NCI-H2196 treated with DMSO at 0.1 percent for 48 hours (cell line): ENCODE measurements at regions not wholly inside any gene's neighbourhood (a gene's known extent, or its start where the extent isn't known, plus 50 kb on each side); places are given as distances from the start of the nearest gene placed in this dataset.

ENCODE experiments used
- DNase-seq: peaks from one replicate; lab custom pipeline; 2025; ENCODE audit not compliant: unreplicated experiment; lab: John Stamatoyannopoulos, UW

DNA sequence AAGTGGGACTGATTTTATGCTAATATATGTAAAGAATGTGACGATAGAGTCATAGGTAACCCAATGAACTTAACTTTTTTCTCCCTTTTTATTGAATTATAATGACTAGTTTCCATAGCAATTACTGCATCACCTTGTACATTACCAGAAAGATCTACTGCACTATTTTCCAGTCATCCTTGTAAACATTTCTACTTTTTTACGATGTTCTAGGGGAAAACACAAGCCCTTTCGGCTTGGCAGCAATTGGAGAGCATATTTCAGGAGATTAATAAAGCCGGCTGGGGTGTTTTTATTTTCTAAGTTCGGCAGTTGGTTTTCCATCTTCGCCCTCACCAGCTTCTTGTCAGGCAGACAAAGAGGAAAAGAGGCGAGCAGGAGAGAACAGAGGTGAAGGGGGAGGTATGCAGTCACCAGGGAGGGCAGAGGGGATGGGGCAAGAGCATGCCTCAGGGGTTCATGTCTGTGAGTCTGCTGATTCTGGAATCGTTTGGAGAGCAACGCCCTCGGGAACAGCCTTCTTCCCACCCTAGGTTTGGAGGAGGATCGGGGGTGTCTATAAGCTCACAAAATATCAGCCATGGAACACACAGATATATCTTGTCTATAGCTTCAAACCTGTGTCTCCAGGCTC lies 476.4 kb downstream of the MIAT start:
- DNase-seq = no peak

DNA sequence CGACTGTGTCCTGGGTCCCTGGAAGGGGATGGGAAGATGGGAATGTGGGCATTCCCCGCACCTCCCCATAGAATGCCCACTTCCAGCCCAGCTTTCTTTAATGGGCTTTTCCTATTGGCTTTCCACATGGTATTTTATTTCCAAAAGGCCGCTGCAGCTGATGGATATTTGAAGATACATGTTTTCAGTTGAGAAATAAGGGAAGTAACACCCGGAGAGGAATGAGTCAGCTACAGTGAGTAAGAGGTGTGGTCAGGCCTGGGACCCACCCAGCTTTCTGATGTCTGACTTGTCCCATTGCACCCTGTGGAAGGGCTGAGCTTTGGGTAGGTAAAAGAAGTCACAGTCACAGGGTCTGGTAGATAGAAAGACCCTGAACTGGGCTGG lies 476.9 kb downstream of the MIAT start:
- no peak for DNase-seq

DNA sequence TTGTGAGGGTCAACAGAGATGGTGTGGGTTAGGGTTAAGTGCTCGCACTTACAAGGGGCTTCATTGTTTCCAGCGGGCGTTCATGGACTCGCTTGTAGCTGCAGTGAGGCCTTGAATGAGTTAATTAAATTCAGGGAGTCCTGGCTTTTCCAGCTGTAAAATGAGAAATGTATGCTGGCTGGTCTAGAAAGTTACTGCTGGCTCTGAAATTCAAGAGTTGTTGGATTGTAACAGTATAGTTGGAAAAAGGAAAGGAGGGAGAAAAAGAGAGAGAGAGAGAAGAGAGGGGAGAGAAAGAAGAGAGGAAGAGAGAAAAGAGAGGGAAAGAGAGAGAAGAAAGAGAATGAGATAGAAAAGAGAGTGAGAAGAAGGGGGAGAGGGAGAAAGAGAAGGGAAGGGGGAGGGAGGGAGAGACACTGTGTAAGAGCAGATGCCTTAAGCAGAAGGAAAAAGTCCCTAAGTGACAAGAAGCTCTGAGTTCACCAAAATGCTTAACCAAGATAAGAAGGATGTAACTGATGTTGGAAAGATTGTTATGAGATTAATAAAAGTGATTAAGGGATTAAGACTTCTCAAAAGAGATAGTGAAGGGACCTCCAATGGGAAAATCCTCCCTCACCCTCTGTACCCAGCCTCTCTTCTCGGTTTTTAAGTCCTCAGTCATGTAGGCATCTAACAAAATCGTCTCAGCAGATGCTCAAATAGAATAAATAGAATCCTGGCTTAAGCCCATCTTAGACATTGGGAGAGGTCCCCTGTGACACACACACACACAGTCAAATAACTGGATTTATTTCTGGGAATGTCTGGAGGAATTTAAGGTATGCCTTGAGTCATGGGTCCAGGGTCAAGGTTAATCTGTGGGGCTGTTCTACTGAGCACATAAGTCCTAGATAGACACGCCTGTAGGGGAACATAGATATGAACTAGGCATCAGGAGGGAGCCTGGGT lies 477.9 kb downstream of the MIAT start:
- no peak for DNase-seq

DNA sequence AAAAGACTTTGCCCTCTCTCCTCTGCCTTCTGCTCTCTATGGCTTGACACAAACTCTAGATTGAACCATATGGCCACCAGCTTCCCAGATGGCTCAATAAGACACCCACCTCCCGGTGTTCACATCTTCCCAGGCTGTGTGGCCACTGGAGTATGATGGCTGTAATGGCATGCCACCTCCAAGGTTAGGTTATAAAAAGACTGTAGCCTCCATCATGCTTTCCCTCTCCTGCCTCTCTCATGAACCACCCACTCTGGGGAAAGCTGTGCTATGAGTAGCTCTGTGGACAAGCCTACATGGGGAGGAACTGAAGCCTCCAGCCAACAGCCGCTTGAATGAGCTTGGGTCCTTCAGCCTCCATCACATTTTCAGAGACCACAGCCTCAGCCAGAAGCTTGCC lies 479.2 kb downstream of the MIAT start:
- no peak for DNase-seq

DNA sequence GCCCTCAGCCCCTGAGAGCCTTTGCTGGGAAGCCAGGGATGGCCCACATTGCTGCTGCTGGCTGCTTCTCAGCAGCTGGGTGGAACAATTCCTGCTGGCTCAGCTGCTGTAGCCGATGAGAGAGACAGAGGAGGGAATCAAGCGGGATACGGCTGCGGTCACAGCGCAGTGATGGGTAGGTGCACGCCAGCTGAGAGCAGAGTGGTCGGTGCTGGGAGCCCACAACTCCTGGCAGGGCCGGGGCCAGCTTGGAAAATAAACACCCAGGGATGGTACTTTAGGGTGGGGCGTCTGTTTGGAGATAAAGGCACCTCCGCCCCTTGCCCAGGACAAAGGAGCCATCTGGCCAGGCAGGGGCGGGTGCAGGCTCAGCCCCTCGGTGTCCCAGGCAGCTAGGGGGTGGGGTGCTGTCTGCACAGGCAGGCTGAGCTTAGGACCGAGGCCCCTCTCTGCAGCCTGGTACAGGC lies 480.5 kb downstream of the MIAT start:
- DNase-seq = no peak

DNA sequence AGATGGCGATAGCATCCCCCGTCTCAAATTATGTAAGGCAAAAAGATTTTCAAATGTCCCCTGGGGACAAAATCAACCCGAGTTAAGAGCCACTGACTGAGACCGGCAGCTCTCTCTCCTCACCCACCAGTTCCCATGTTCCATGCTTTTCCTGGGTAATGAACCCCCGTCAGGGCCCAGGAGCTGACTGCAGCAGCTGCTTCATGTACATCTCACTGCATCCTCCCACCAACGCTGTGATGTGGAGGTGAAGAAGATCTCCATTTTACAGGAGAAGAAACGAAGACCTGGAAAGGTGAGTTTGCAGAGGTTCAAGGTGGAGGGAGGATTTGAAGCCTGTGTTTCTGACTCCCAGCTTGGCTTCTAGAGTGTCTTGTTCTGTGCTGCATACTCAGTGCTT lies 481.1 kb downstream of the MIAT start:
- no peak for DNase-seq

DNA sequence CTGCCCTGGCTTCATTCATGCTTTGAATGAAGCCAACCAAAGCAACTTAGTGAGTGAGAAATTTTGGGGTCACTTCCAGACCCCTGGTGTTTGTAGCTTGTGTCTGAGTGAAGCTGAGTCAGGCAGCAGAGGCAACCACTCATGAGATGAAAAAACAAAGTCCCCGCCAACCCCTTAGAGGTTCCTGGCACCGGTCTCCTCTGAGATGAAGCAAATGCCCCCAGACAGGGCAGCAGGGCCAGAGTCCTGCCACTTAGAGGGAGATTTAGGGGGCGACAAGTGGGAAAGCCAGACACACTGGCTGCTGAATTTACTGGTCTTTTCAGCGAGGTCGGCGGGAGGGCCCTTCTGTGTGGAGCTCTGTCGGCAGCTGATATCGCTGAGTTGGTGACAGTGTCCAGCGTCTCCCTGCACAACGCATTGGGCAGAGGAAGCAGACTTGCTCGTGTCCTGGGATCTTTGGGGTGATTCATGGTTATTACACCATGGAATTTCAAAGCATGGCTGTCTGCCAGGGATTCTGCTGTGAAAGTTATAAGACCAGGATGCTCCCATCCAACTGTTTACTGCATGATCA lies 482.6 kb downstream of the MIAT start:
- DNase-seq = no peak

DNA sequence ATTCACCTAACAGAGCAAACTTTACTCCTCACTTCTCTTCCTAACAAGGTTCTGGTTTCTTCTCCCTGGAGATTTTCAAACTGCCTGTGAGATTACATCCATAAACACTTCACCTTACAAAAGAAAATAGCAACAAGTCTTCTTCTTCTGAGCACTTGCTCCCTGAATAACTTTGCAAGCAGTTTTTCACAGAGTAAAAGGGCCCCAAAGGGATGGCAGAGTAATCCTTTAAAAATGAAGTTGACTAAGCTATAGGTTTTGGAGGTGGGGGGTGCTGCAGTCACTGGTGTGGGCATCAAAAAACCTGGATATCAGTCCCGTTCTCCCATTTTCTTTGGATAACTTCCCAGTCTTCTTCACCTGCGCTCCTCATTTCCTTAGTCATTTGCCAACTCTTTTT lies 484.9 kb downstream of the MIAT start:
- DNase-seq = no peak

DNA sequence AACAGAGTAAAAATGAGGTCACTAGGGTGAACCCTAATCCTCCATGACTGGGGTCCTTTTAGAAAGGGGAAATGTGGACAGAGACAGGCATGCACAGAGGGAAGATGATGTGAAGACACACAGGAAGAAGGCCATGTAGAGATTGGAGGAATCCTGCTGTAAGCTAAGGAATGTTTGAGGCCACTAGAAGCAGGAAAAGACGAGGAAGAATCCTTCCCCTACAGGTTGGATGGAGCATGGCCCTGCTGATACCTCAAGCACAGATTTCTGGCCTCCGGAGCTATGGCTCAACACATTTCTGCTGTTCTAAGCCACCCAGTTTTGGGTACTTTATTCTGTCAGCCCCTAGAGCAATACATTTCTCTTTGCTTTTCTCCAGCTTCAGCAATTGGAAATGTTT lies 486.9 kb downstream of the MIAT start:
- no peak for DNase-seq

DNA sequence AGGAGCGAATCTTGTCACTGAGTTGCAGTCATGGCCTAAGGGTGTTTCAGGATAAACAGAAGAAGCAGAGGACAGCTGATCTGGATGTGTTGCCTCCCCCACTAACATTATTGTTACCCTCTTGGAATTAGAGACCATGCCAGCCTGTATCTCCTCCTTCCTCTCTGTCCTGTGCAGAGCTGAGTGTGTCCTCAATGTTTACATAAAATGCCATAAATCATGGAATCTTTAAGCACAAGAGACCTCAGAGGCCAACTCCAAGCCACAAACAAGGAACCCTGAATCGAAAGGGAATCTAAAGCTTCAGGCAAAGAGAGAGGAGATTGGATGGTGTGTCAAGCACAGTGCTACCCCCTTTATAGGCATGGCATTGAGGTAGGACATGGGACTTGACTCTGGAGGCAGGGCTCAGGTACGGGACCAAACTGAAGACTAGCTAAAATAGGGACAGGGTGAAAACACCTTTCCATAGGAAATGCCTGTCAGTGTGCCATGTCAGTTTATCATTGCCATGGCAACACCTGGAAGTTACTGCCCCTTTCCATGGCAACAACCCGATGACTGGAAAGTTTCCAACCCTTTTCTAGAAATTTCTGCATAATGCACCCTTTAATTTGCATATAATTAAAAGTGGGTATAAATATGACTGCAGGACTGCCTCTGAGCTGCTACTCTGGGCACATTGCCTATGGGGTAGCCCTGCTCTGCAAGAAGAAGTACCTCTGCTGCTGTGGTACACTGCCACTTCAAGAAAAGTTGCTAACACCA lies 489.7 kb downstream of the MIAT start:
- DNase-seq = no peak

DNA sequence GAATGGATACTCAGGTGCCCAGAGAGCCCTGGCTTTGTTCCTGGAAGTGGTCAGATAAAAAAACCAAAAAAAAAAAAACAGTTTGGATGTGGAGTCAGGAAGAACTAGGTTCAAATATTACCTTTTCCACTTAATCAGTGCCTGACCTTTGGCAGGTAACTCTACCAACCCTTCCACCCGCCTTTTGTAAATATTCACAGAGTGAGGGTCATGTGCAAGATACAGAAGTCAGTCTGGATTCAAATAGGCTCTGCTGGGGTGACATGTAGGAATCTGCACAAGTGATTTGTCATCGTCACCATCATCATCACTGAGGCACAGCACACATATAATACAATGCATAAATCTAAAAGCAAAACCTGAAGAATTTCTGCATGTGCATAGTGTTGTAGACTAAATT lies 490.7 kb downstream of the MIAT start:
- no peak for DNase-seq

DNA sequence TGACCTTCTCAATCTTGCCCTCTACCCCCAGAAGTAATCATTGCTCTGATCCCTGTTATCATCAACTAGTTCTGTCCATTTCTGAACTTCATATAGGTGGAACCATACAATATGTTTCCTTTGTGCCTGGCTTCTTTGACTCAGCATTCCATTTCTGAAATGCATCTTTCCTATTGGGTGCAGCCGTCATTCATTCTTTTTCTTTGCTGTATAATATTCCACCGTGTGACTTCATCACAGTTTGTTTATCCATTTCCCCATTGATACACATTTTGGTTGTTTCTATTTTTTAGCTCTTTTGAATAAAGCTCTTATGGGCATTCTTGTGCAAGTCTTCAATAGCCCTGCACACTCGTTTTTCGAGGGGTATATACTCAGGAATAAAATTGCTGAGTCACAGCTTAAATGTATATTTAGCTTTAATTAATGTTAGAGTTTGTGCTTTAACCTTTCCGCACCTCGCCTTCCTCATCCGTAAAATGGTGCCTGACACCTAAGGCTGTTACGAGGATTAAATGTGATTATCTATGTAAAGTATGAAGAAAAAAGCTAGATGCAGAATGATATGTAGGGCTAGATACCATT lies 491.6 kb downstream of the MIAT start:
- DNase-seq = no peak

DNA sequence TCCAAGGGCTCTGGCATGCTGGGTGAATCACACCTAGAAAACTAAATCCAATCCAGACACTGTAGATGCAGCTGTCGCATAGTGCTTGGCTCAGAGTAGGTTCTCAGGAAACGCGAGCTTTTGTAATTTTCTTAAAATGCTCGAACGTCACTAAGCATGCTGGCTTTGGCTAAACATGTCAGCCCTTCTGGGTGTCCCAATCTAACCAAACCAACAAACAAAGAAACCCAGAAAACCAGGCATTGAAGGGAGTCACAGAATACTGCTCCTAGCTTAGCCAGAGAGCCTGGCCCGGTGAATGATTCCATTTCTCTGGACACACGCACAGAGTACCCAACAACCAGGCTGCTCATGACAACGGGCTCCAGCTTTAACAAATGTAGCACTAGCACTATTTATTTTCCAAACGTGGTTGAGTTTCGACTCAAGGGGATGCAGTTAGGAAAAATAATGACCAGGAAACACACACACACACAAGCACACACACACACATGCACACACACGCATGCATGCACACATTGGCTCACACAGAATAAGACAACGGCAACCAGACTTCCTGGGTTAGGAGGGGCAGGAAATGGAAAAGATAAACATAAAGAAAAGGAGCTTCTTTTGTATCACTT lies 492.6 kb downstream of the MIAT start:
- no peak for DNase-seq

DNA sequence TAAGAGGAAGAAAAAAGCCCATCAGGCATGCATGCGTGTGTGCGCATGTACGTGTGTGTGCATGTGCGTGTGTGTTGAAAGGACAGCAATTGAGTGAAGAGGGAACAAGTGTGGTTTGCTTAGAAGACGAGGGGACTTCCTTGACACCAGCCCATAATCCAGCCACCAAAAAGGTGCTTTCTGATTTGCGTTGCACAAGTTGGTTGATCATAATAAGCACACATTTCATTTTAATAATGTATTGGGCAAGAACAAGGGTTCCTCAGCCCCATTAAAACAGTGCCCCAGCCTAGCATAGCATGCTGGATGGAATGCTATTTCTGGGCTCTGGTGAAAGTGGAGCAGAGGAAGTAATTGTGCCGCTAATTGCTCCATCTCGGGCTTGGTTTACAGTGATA lies 493.2 kb downstream of the MIAT start:
- no peak for DNase-seq

DNA sequence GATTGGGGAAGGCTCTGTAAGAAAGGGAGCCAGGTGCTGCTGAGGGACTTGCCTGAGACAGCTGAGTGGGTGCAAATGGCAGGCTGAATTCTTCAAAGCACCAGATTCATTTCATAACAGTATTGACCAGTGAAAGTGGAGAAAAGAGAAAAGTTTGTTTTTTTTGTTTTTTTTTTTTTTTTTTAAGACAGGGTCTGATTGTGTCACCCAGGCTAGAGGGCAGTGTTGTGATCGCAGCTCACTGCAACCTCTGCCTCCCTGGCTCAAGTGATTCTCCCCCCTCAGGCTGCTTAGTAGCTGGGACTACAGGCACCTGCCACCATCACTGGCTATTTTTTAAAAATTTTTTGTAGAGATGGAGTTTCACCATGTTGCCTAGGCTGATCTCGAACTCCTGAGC lies 494.0 kb downstream of the MIAT start:
- no peak for DNase-seq

DNA sequence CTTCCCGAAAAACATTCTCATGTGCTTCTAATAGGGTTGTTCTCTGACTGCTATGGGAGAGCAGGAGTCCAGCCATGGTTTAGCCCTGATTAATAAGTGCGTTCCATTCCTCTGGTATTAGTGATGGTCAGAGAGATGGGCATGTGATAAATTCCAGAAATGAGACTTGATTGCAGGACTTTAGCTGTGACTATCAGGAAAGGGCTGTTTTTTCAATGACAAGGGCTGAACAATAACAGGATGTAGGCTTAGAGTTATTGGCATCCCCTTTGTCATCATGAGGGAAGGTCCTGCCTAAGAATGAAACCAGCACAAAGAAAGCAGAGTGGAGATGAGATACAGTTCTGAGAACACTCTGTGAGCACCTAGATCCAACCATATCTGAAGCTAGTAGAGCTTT lies 494.6 kb downstream of the MIAT start:
- no peak for DNase-seq

DNA sequence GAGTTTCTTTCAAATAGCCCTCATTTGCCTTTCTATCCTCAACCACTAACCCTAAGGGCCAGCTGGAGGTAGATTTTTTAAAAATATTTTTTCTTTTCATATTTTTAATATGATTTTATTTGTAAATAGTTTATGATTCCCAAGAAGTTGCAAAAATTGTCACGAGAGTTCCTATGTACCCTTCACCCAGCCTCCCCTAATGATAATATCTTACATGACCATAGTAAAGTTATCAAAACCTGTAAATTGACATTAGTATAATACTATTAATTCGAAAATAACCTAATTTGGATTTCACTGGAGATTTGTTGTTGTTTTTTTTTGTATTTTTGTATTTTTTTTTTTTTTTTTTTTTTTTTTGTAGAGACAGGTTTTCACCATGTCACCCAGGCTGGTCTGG lies 495.5 kb downstream of the MIAT start:
- DNase-seq = no peak

DNA sequence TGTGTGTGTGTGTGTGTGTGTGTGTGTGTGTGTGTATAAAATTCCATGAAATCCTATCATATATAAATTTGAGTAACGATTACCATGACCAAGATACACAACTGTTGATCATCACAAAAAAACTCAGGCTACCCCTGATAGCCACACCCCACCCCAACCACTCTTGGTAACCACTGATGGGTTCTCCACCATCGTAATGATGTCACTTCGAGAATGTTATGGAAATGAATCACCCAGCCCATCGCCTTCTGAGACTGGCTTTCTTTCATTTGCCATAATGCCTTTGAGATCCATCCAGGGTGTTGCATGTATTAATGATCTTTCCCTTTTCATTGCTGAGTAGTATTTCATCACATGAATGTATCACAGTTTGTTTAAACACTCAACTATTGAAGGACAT lies 496.0 kb downstream of the MIAT start:
- DNase-seq = no peak

DNA sequence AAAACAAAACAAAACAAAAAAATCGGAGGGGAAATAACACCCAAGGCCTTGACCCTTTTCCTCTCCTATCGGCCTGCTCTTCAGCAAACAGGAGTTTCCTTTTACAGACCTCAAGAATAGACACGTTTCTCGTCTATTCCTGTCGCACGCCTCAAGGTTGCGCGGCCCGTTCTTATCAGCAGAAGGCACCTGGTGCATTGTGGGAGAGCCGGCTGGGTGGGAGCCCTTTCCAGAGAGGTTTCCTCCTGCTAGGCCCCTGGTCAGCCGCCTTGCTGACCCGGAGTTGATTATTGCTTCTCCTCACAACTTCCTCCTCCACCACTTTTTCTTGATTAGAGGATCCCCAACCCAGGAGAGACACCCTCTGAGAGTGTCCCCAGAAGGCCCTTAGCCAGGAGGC lies 497.3 kb downstream of the MIAT start:
- no peak for DNase-seq

DNA sequence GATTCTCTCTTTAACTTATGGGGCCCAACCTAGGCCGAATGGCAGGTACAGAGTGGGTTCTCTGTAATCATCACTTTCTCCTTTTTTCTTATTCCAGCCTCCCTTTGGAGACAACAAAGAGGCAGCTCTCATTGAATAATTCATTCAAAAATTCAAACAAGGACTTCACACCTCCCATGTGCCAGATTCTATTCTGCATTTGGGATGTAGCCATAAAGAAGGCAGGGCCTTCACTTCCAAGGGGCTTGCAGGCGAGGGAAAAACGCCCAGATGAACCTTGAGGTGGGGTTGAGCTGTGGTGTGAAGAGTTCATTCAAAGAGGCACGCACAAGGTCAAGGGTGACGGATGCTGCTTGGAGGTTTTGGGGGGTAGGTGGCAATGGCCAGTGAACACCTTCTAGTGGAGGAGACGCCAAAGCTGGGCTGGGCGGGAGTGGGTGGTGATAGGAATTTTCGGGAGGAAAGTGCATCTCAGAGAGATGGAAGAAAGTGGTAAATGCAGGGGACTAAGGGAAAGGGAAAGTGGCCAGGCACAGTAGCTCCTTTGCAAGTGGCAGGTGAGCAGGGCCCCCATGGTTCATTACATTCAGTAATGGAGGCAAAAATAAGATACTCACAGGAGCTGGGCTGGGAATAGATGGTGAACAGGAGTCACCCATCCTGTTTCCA lies 499.6 kb downstream of the MIAT start:
- no peak for DNase-seq
